D721Med (cell line): ENCODE measurements at regions not wholly inside any gene's neighbourhood (a gene's known extent, or its start where the extent isn't known, plus 50 kb on each side); places are given as distances from the start of the nearest gene placed in this dataset.

Experiments
- DNase-seq: peaks from one replicate; pipeline ENCODE4 v3.0.0; 2011; ENCODE audit warnings: low spot score; ENCODE audit not compliant: insufficient read length
- FAIRE-seq: peaks from 2 replicates; lab custom pipeline; 2011; peaks lifted over from hg19 to GRCh38; lab: Jason Lieb, UNC
- CTCF ChIP-seq: IDR thresholded peaks from 2 replicates; pipeline ENCODE4 v1.5.1; 2012; ENCODE audit warnings: mild to moderate bottlenecking, control low read depth; ENCODE audit not compliant: insufficient read depth; ENCODE audit errors: missing control alignments

- DNase-seq (no peak), FAIRE-seq (no peak)
- no peak for TF ChIP-seq CTCF
Observed at GRCh38 chr7:22607180-22607579, 107.2 kb upstream of the STEAP1B start.

- TF ChIP-seq CTCF: no peak
- FAIRE-seq (no peak), DNase-seq (no peak)
Observed at GRCh38 chr7:22604246-22604645, 104.3 kb upstream of the STEAP1B start.

- DNase-seq (no peak), FAIRE-seq (no peak)
- TF ChIP-seq CTCF: no peak
Observed at GRCh38 chr7:22601812-22602565, 102.0 kb upstream of the STEAP1B start.

- no peak for TF ChIP-seq CTCF
- no peak for FAIRE-seq
Observed at GRCh38 chr7:22601408-22601807, 101.4 kb upstream of the STEAP1B start.

DNA sequence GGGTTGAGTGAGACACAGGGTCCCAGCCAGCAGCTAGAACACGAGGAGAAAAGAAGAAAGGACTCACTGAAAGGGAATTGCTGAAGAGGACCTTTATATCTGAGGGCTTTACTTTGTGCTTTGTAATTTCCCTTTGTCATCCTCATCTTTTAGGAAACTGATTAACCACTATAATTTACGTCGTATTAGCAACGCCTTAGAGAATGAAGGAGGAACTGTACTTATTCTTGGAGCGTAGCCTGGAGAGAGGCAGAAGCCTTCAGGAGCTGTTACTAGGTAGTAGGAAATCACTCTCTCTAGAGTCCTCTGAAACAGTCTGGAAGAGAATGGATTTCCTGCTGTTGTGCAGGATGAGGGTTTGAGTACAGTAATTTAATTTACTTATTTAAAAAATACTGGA is 101.0 kb upstream of the STEAP1B start:
- no peak for DNase-seq
- FAIRE-seq: no peak
- no peak for TF ChIP-seq CTCF

More at GRCh38 chr7:22601408-22601807, 101.4 kb upstream of the STEAP1B start:
- DNase-seq: no peak

GRCh38 chr7:22598318-22598920 is 98.4 kb upstream of the STEAP1B start:
- FAIRE-seq (no peak), DNase-seq (no peak)
- no peak for TF ChIP-seq CTCF

DNA sequence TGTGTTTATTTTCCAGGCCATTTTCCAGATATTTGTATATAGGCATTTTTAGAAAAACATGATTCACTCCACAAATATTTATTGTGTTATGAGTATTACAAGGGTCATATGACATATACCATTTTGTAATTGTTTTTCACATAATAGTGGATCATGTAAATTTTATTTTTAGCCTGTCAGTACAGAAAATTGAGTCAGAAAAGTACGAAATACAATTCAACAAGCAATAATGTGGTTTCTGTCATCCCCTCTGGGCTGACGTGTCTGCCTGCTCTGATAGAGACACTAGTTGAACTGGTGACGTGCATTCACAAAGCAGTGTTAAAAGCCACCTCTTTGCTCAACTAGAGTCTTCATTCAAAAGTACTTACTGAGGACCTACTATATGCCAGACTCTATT is 97.9 kb upstream of the STEAP1B start:
- FAIRE-seq (no peak), DNase-seq (no peak)
- no peak for TF ChIP-seq CTCF
